Prostate gland (tissue), 2 donors: ENCODE measurements at regions not wholly inside any gene's neighbourhood (a gene's known extent, or its start where the extent isn't known, plus 50 kb on each side); places are given as distances from the start of the nearest gene placed in this dataset.
A peak's percentile ranks its signal among the peaks of the same experiment; 100 is the strongest.

ENCODE experiments used
- CTCF ChIP-seq, 4 experiments: fragments of 200-600 bp in 2 of 4; fragments of 450-650 bp in 2 of 4; sonication (generic) in 2 of 4; IDR thresholded peaks; 1 replicate in 3 of 4; 2 replicates in 1 of 4; pipeline ENCODE4 v1.5.1; 2016 to 2019; ENCODE audit warnings: antibody characterized with exemption in 4 of 4, mild to moderate bottlenecking in 2 of 4, moderate library complexity in 2 of 4
- POLR2A ChIP-seq: fragments of 450-650 bp; IDR thresholded peaks from one replicate; pipeline ENCODE4 v1.6.1; 2016; ENCODE audit warnings: antibody characterized with exemption, mild to moderate bottlenecking
- POLR2AphosphoS5 ChIP-seq: sonication (generic); formaldehyde crosslinking; IDR thresholded peaks from one replicate; pipeline ENCODE4 v1.6.1; 2017; ENCODE audit warnings: antibody characterized with exemption

DNA sequence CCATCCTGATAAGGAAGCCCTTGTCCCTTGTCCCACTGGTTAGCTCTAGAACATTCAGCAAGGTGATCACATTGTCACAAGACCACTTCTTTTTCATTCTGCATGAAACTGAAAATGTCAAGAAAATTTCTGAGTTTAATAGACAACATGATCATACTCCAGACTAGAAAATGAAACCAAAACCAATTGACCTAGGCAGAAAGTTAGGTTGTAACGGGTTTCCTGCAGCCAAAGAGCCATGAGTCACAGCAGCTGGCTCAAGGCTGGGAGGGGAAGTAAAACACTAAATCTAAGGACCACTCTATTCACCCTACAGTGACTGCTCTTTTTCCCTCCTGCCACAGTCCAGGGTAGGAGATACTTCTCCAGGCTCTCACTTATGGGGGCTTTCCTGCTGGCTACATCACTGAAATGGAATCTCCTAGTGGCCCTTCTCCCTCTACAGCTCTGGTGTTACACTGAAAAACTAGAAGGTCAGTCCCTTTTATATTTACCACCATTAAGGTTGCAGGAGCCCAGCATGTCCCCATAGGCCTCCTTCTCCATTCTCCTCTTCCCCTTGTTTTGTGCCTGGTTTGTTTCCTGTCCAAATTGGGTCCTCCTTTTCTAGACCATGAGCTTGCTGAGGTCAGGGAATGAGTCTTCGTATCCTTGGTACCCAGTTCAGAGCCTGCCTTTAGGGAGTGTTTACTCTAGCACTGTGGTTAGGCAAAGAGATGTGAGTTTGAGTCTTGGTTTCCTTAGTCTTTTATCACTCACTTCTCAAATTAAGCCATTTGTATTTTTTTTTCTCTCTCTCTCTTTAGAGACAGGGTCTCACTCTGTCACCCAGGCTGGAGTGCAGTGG is 236.5 kb upstream of the JUN start:
- TF ChIP-seq CTCF (IDR thresholded peaks at IDR 0.05) (no peak), POLR2A (no peak), POLR2AphosphoS5 (peak; percentile 65)
